ENCODE measurements at regions not wholly inside any gene's neighbourhood (a gene's known extent, or its start where the extent isn't known, plus 50 kb on each side); places are given as distances from the start of the nearest gene placed in this dataset.
"Not testable (repeated sequence)": the region's sequence is repeated elsewhere in the genome, so short reads cannot be mapped to it uniquely, and the experiment has no call there.

DNA sequence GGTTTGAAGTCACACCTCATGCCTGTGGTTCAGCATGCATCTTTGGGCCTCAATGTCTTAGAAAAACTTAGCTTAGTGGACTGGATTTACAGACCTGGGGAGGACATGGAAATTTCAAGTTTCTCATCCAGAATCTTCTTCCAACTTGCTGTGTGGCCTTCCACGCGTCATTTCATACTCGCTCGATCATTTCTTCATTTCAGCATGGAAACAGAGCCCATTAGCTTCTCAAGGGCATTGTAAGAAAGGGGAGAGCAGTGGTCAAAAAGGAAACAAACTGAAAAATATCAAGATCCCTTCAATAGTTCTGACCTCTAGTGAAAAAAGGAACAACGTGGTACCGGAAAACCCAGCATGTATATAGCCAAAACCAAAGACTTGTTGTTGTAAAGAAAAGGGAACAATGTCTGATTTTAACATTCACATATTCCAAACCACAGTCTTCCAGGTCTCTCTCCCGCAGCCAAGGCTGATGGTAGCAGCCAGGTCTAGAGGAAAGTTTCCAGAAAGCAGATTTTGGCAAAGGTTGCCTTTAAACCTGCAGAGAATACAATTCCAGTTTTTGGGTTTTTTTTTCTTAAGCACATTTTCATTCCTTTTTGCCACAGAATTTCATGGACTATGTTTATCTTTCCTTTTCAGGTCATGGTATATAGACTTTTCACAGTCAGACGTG, 97.0 kb upstream of the CDC42BPA start:
- no peak for DNase-seq

- DNase-seq = no peak
Measured at GRCh38 chr1:227411066-227411465, 92.8 kb upstream of the CDC42BPA start.

DNA sequence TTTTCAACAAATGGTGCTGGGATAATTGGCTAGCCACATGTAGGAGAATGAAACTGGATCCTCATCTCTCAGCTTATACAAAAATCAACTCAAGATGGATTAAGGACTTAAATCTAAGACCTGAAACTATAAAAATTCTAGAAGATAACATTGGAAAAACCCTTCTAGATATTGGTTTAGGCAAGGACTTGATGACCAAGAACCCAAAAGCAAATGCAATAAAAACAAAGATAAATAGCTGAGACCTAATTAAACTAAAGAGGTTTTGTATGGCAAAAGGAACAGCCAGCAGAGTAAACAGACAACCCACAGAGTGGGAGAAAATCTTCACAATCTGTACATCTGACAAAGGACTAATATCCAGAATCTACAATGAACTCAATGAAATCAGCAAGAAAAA, 88.0 kb upstream of the CDC42BPA start:
- not testable (repeated sequence) for DNase-seq

DNA sequence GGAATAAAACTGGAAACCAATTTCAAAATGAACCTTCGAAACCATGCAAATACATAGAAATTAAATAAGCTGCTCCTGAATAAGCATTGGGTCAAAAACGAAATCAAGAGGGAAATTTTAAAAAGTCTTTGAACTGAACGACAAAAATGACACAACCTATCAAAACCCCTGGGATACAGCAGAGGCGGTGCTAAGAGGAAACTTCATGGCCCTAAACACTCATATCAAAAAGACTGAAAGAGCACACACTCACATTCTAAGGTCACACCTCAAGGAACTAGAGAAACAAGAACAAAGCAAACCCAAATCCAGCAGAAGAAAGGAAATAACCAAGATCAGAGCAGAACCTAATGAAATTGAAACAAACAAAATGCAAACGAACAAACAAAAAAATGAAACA, 85.2 kb upstream of the CDC42BPA start:
- no peak for DNase-seq

- no peak for DNase-seq
Measured at GRCh38 chr1:227401562-227402342, 83.5 kb upstream of the CDC42BPA start.

DNA sequence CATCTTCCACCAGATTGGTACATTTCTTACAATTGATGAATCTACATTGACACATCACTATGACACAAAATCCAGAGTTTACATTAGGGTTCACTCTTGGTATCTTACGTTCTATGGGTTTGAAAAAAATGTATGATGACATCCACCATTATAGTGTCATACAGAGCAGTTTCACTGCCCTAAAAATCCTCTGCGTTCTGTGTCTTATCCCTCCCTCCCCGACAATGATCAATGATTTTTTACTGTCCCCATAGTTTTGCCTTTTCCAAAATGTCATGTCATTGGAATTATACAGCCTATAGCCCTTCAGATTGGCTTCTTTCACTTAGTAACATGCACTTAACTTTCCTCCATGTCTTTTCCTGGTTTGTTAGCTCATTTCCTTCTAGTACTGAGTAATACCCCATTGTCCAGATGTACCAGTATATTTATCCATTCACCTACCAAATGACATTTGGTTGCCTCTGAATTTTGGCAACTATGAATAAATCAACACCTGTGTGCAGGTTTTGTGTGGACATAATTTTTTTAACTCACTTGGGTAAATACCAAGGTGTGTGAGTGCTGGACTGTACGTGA, 80.9 kb upstream of the CDC42BPA start:
- DNase-seq = no peak

DNA sequence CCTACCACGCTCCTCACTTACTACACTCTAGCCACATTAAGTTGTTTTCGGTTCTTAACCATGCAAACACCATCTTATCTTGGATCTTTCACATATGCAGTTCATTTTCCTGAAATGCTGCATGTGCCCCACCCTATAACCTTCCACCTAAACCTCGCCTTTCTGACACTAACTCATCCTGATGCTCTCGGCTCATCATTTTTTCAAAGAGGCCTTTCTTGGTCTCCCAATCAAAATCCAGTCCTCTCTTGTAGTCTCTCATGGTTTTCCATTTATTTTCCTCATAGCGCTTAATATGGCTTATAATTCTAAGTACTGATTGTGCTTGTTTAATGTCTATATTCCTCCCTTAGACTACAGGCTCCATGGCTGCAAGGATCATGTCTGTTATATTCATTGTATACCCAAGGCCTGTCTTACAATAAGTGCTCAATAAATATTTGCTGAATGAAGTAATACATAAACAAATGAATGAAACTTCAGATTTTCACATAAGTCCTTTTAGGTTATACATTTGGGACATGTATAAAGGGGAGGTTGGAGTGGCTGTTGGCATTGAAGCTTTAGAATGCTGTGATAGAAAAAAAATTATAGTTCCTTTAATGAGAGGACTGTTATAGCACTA, 79.2 kb upstream of the CDC42BPA start:
- DNase-seq = no peak

DNA sequence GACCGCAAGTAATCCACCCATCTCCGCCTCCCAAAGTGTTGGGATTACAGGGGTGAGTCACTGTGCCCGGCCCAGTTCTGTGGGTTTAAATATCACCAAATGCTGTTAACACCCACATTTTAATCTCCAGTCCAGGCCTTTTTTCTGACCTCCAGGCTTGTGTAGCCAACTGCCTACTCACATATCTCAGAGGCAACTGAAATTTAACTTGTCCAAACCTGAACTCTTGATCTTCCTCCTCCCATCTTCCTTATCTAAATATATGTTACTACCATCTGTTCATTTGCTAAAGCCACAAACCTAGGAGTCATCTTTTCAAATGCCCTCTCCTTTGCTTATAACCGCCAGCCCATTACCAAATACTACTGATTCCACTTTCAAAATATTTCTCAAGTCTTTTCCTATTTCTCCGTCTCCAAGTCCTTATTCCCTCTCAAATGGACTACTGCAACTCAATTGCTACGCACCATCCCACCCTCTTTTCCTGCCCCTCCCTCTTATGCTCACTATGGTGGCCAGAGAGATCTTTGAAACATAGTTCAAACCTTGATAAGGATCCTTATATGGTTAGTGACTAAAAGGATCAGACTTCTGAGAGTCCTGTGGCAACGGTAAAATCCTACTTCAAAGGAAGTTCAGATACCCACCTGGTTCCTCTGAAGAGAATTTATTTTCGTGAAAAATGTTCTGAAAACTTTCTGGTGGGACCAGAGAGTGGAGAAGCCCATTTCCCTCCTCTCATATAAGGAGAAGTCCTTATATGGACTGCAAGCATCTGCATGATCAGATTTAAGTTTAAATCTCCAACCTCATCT, 78.5 kb upstream of the CDC42BPA start:
- no peak for DNase-seq

GRCh38 chr1:227395426-227396028, 77.2 kb upstream of the CDC42BPA start:
- DNase-seq = no peak

DNA sequence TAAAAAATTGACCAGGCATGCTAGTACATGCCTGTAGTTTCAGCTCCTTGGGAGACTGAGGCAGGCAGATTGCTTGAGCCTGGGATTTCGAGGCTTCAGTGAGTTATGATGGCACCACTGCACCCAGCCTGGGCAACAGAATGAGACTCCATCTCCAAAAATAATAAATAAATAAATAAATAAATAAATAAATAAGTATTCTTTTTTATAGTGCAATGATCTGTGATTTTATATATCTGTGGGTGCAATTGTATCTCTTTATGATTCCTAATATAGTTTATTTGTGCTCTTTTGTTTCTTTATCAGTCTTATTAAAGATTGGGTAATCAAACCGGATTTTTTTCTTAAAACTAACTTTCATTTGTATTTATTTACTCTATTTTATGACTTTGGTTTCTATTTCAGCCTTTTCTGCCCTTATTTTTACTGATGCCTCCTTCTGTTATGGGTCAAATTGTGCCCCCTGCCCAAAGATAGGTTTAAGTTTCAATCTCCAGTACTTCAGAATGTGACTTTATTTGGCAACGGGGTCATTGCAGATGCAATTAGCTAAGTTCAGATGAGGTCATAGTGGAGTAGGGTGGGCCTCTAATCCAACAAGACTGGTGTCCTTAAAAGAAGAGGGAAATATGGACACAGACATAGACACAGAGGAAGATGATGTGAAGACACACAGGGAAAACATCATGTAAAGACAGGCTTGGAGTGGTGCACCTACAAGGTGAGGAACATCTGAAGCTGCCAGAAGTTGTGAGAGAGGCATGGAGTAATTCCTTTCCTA, 74.9 kb upstream of the CDC42BPA start:
- no peak for DNase-seq

- DNase-seq = no peak
Measured at GRCh38 chr1:227391879-227392278, 73.6 kb upstream of the CDC42BPA start.

- no peak for DNase-seq
Measured at GRCh38 chr1:227391211-227391610, 72.9 kb upstream of the CDC42BPA start.

- DNase-seq = no peak
Measured at GRCh38 chr1:227390525-227390924, 72.2 kb upstream of the CDC42BPA start.

DNA sequence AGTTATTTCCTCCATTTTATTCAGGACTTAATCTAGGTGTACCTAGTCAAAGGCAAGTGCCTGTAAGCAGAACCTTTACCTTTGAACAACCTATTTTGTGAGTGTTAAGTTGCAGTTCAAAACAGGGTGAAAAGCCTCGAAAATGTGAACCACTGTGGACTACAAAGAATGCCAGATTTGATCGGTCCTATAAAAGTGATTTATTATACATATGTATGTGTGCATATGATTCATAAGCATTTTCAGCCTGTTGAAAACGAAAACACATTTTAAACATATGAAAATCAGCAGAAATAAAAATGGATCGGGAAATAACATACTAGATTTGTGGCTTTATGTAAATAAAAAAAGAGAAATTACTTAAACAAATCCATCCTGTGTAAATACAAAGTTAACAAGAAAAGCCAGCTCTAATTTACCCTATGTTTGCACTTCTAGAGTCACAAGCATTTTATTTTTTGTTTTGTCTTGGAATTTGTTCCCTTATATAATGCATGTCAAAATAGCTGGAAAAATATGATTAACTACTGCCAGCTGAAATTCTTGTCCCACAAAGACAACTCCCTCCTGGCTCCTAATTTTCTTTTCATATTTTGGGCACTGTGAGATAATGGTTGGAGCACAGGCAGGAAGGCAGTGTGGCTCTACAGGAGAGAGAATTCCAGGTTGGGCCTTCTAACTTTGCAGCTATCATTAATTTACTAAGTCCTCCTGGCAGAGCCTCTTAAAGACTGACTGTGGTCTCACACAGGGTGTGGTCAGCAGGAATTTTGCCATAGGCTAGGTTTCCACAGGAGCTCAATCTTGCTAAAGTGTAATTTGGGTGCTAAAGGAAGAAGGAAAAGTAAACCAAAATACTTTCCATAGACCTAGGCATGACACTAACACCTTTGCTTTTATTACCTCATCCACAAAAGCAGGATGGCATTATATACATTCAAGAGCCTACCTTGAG, 70.2 kb upstream of the CDC42BPA start:
- DNase-seq = no peak

DNA sequence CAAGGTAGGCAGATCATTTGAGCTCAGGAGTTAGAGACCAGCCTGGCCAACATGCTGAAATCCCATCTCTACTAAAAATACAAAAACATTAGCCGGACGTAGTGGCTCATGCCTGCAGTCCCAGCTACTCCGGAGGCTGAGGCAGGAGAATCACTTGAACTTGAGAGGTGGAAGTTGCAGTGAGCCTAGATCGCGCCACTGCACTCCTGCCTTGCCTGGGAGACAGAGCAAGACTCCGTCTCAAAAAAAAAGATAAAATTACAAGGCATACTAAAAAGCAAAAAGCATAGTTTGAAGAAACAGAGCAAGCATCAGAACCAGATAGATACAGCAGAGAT, 61.2 kb upstream of the CDC42BPA start:
- no peak for DNase-seq

GRCh38 chr1:227378871-227379554, 60.7 kb upstream of the CDC42BPA start:
- peak; percentile 50 for DNase-seq

GRCh38 chr1:227378181-227378580, 59.9 kb upstream of the CDC42BPA start:
- no peak for DNase-seq

DNA sequence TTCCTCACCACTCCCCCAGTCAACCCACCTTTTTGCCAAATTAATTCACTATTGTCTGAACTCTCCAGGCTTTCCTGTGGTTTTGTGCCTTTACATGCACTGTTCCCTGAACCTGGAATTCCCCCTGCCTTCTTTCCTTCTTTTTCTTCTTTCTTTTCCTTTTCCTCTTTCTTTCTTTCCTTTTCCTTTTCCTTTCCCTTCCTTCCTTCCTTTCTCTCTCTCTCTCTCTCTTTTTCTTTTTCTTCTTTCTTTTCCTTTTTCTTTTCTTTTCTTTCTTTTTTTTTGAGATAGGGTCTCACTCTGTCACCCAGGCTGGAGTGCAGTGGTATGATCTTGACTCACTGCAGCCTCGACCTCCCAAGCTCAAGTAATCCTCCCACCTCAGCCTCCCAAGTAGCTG, 56.6 kb upstream of the CDC42BPA start:
- no peak for DNase-seq

DNA sequence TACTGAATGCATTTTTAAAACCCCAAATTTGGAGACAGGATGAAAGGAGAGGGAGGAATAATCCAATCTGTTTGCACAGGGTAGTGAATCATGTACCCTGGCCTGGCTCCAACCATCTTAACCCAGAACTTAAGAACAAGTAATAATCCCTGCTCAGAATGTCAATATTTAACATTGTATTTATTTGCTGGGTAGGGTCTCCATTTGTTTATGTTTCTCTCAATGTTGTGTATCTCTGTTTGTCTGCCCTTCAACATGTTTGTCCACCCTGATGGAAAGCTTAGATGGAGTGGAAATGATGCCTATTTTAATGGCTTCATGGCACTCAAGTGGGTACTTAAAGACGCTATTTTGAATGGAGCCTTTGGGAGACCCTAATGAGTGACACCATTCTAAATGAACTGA, 54.4 kb upstream of the CDC42BPA start:
- peak; percentile 61 for DNase-seq
